GM18520 (cell line): ENCODE measurements at regions not wholly inside any gene's neighbourhood (a gene's known extent, or its start where the extent isn't known, plus 50 kb on each side); places are given as distances from the start of the nearest gene placed in this dataset.

Experiments
- ATAC-seq: cut with Tn5 transposase; IDR thresholded peaks from one replicate; pipeline ENCODE4 v1.9.1; 2021; ENCODE audit not compliant: unreplicated experiment

DNA sequence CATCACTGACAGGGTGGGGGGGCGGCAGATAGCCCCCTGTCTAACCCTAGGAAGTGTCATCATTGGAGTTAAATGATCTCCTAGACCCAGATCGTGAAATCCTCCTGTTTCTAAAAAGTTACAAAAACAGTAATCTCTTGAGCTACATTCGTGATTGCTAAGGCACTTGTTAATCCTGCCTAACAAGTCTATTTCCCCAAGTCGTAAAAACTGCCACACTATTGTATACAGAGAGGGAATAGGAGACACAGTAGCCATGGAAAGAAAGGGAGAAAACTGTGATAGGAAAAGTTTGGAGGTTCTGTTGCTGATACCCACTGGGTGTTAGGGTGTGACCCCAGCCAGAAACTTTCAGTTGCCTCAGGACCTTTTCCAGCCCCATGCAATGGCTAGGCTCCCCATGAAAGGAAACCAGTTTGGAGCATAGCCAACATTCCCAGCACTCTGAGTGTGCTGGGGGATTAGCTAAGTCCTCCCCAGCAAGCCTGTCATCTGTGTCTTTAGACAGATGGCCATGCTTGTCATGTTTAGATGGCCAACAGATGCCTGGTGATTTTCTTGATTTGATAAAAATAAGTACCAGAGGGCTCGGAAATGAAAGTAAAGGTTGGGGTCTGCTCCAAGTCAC is 63.3 kb upstream of the ANXA10 start:
- ATAC-seq: no peak

DNA sequence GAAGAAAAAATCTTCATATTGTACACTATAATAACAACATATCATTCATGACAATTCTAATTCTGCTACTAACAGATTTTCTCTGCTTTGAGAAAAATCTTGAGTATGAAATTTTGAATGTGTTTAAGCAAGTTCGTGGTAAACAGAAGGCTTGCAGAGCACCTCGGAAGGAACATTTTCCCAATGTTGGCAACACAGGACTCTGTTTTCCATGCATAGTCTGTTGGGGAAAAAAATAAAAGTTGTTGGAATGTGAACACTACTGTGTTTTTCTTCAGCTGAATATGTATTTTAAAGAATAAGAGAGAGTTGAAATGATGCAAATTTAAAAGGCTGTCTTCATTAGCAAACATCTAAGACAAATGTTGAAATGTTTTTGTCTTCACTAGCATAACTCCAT is 54.7 kb upstream of the ANXA10 start:
- no peak for ATAC-seq

DNA sequence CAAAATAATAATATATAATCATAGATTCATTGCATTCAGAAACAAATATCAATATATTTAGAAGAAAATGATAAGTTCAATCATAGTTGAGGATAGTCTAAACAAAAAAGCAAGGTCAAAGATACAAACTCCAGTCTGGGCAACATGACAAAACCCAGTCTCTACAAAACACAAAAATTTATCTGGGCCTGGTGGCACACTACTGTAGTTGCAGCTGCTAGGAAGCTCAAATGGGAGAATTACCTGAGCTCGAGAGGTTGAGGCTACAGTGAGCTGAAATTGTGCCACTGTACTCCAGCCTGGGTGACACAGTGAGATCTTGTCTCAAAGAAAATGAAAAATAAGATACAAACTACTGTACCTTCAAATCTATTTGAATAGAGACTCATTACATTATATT is 52.7 kb upstream of the ANXA10 start:
- ATAC-seq: no peak
